ENCODE measurements at regions not wholly inside any gene's neighbourhood (a gene's known extent, or its start where the extent isn't known, plus 50 kb on each side); places are given as distances from the start of the nearest gene placed in this dataset.
"Not testable (repeated sequence)": the region's sequence is repeated elsewhere in the genome, so short reads cannot be mapped to it uniquely, and the experiment has no call there.

DNA sequence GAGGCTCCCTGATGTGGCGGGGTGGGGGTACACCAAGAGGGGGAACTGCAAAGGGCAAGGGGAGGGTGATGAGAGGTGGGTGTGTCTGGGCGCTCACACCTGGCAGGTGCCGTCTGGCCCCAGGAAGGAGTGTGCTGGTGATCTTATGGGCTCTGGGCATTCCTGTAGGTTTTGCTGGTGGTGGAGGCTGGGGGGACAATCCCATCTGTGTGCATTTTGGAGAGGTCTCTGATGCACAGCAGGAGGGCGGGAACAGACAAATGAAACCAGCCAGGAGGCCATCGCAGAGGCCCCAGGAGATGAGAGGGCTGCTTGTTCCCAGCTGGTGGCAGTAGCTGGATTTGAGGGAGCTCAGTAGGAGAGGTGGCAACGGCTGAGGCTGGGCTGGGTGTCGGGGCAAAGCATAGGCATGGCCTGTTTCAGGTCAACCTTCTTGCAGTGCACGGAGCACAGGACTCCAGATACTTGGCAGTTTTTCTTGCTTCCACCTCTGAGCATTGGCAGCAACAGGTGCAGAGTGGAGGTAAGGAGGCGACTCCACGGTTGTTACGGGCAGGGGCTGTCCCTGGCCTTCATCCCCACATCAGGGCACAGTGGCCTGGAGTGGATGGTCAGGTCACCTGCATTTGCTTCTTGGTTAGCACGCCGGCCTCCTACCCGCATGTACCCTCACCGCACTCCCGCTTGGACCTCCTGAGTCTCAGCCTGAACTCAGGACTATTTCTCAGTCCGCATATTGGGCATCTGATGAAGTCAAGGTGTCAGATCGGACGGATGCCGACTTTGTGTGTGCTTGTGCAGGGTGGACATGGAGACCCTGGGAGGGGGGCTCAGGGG lies 194.2 kb upstream of the HDAC4 start:
- no peak for DNase-seq

DNA sequence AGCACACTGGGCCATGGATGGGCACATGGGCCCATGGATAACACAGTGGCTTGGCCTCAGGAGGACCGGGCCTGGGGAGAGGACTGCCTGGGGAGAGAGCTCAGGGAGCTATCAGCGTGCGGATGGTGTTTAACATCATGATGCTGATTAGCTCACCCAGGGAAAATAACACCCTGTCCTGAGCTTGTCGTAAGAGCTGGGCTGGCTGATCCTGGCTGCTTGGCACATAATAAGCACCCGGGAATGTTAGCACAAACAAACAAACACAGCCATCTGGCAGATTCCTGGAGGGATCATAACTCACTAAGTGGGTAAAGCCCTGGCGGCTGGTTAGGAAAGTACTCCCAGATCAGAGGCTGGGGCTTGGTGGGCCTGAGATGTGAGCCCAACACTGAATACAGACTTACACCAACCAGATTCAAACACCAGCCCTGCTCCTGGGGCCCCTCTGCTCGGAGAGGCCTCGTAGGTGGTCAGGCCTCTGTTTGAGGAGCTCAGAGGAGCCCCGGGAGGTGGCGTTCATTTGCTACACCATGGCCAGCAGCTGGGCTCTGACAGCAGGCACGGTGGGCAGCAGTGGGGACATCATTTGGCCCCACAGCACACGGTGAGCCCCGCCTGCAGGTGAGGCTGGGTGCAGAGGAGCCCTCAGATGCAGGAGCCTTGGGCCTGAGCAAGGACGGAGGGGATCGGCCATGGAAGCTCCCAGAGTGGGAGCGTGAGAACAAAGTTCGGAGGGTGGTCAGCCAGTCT lies 193.4 kb upstream of the HDAC4 start:
- DNase-seq: no peak

DNA sequence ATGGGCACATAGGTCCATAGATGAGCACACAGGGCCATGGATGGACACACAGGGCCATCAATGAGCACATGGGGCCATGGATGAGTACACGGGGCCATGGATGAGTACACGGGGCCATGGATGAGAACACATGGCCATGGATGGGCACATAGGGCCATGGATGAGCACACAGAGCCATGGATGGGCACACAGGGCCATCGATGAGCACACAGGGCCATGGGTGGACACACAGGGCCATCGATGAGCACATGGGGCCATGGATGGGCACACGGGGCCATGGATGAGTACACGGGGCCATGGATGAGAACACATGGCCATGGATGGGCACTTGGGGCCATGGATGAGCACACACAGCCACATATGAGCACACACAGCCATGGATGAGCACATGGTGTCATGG lies 192.6 kb upstream of the HDAC4 start:
- no peak for DNase-seq

DNA sequence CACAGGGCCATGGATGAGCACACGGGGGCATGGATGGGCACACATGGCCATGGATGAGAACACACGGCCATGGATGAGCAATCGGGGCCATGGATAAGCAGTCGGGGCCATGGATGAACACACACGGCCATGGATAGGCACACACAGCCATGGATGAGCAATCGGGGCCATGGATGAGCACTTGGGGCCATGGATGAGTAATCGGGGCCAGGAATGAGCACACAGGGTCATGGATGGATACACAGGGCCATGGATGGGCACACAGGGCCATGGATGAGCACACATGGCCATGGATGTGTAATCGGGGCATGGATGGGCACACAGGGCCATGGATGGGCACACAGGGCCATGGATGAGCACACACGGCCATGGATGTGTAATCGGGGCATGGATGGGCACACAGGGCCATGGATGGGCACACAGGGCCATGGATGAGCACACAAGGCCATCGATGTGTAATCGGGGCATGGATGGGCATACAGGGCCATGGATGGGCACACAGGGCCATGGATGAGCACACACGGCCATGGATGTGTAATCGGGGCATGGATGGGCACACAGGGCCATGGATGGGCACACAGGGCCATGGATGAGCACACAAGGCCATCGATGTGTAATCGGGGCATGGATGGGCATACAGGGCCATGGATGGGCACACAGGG lies 191.9 kb upstream of the HDAC4 start:
- not testable (repeated sequence) for DNase-seq

DNA sequence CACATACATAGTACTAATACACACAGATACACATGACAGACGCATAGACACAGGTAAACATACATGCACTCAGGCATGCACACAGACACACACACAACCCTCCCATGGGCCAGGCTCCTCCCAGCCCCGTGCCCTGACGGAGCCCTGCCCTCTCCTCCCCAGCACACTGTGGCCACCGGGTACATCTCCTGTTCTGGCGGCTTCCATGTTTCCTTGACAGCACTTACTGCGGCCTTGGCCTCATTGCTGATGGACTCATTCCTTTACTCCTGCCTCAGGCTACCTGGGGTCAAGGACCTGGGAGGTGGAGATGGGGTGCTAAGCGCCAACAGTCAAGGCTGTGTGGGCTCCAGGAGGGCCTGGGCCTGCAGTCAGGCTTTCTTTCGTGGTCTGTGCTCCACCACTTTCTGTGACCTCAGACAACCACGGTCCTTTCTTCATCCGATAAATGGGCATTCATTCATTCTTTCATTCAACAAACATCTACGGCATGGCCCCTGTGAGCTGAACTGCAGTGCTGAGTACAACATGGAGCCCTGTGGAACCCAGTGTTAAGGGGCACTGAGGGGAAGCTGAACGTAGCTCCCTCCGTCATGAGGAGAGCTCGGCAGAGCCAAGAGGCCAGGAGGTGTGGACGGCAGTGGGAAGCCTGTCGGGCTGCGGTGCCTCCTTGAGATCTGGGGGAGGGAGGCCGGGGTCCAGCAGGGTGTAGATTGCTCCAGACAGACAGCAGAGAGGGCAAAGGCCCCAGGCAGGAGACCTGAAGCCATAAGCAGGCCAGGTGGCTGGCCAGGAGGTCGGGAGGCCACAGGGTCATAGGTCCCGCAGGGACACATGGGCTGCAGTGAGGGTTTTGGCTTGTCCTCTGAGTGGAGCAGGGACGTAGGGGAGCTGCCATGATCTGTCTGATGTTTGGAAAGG lies 190.4 kb upstream of the HDAC4 start:
- no peak for DNase-seq

DNA sequence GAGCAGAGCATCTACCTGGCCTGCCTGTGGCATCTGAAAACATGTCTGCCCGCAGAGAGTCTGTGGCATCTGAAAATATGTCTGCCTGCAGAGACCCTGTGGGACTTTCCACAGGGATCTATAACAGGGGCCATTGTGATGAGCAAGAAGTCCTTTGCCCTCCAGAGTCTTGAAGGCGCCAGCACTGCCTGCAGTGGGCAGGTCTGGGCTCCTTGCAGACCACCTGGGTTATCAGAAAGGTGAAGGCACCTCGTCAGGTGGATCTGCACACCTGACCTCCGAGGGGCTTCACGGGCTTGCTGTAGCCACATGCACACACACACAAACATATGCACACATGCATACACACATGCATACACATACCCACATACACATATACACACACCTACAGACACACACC lies 189.5 kb upstream of the HDAC4 start:
- DNase-seq: no peak

DNA sequence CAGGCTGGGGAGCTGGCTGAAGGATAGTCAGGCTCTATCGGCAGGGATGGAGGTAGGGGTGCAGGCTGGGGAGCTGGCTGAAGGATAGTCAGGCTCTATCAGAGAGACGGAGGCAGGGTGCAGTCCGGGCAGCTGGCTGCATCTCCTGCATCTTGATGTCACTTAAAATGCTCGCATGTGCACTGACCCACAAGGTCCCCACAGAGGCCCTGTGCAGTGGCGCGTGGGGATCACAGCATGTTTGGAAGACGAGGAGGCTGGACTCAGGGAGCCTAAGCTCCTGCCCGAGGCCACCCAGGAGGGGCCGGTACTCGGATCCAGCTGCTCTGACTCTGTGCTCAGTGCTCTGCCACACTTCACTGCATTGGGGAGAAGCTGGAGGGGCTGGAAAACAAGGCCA lies 189.0 kb upstream of the HDAC4 start:
- no peak for DNase-seq

DNA sequence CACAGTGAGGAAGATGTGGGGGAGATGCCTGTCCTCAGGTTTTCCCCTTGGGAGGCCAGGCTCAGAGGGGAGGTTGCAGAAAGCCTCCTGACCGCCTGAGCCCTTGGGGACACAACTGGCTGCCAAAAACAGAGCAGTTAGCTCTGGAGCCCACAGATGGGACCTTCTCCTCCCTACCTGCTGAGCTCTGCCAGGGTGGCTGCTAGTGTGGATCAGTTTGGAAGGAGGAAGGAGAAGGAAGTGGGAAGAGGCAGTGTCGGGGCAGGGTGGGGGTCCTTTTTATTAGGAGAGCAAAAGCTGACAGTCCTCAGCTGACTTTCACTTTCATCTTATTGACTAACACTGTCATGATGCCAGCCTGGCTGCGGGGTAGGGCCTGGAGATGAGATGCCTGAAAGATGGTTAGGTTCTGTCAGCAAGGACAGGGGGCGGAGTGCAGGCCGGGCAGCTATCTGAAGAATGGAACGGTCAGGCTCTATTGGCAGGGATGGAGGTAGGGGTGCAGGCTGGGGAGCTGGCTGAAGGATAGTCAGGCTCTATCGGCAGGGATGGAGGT lies 188.5 kb upstream of the HDAC4 start:
- no peak for DNase-seq

DNA sequence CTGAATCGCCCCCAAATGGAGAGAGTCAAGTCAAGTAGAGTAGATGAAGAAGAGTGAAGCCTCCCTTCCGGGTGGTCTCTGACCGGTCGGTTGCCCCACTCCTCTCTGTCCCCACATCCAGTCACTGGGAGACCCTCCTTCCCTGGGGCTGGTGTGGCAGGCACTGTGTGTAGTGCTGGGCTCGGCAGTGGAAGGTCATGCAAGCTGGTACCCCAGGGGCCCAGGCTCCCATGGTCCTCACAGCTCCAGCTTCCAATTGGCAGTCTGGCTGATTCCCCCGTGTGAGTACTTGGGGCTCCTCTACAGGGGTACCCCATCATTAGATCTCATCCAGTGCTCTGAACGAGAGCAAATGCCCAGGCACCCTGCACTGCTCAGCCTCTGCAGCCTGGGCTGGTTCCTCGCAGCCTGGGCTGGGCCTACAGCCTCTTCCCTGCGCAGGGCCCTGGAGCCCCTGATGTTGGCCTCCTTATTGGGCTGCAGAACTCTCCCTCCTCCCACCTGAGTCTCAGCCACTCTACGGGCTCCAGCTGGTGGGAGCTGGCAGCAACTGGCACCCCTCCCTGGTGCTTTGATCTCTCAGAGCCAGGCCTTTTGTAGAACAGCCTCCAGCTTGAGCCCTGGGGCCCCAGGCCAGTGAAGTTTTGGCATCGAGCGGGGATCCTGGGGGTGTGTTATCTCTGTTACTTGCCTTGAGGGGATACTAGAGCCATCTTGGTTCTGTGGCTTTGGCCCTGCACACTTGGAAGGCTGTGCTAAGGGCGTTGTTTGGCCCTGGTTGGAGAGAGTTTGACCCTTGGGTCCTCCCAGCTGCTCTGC lies 187.8 kb upstream of the HDAC4 start:
- no peak for DNase-seq

DNA sequence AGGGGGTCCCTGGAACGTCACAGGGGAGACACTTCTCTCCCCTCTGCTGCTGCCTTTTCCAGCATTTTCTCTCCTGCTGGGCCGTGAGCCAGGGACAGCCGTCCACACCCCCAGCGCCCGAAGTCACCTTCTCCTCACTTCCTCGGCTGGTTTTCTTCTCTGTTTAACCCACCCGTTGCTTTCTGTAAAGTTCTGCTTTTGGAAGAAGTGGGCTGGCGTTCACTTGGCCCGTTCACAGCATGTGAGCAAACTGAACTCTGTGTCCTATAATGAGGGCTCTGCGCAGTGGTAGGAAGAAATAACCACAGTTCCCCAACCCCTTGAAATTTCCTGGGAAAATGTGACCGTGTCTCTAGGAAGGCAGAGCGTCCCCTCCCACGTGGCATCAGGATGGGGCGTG lies 187.0 kb upstream of the HDAC4 start:
- no peak for DNase-seq

DNA sequence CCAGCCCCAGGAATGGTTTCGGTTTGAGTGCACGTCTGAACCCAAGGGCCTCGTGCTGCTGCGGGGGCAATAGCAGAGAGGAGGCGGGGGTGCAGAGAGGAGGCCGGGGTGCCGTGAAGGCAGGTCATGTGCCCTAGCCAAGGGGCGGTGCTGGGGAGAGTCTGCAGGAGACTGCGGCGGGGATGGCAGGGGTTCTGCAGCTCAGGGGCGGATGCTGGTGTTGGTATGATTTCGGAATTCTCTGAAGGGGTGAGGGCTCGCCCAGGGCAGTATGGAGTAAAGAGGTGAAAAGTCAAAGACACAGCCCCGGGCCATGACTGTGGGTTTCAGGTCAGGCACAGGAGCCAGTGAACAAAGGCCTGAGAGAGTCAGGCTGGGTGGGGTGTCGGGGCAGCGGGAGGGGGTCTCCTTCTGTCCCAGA lies 186.5 kb upstream of the HDAC4 start:
- no peak for DNase-seq

DNA sequence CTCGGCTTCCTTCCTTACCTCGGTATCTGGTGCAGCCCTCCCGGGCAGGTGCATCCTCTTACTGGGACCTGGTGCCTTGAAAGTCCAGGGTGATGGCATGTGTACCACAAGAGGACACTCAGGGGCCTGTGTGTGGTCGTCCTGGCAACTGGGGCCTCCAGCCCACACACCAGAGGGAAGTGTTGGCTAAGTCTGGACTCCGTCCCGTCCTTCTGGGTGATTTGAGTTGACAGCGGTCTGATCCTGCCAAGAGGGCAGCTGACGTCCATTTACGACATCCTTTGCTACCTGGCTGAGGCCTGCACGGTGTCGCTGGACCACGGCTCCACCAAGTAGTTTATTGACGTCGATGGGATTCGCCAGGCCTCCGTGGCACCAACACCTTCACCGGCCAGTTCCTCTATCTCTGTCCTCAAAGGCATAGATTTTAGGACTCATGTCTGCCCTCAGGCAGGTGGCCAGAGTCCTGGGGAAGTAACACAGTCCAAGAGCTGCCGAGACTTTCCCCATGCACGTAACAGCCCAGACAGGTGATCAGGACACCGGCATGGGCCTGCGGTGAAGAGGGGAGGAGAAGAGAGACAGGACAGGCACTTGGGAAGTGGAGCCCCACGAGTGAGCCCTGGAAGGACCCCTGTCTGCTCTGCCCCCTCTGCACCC lies 186.0 kb upstream of the HDAC4 start:
- no peak for DNase-seq

DNA sequence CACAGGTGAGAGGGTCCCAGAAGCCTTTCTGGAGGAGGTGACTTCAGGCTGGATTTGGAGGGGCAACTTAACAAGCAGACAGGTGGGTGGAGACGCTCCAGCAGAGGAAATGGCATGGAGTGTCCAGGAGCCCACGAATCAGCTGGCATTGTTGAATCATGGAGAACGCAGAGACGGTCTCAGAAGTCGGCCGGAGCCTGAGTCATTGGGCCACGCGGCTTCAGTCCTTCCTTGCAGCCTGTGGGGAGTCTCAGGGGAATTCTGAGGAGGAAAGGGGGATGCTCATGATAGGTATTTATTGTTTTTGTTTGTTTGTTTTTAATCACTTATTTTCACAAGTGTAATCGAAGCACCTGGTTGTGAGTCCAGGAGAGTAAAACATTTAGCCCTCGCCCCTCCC lies 184.6 kb upstream of the HDAC4 start:
- no peak for DNase-seq

DNA sequence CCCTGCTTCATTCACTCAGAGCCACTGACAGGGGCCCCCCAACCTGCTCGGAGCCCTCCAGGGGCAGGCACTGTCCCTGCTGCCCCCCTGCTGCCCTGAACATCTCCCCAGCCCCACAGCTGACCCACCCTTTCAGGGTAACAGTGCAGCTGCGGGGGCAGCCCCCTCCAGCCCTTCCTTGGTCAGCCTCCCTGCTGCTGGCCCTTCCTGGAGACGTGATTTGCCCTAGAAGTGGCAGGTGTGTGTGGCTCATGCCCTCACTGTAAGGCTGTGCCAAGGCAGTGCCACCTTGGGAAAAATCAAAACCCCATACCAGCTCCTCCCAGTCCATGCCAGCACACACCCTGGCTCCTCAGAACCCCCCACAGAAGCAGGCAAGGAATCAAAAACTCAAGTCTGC lies 184.2 kb upstream of the HDAC4 start:
- DNase-seq: no peak

DNA sequence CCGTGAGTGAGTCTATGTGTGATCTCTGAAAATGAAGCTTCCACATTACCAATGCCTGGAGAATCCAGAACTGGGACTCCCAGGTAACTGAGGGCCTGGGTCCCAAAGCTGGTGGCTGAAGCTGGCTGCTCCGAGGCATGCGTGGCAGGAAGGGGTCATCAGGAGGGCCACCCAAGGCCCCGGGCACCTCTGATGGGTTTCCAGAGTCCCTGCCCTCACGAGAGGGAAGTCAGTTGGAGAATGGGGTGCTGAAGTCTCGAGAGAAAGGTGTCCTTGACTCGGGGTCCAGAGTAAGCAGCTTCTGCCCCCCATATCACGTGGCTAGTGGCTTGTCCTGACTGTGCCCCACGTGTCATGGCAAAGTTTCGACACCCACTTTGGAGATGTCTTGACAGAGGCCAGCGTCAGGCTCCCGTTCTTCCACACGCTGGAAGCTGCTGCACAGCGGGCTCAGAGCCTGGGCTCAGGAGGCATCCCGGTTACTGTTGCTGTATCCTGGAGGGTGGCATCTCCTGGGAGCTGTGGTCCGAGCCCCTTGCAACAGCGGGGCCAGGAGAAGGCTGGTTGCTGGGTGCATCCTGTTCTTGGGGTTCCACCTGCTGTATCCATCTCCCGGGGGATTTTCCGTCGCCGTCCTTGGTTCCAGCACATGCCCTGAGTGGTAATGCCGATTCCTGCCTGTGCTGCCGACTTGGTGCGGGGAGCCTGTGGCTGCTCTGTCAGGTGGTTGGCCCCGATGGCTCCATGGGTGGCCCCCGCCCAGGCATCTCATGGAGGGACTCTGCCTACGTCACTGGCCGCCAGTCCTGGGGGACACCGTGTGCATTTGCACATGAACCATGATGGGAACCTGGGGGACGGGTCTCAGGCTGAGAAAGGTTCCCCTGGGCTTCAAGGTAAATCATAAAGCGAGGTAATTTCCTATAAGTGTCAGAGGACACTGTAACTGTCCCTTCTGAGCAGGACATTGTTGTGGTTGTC lies 183.3 kb upstream of the HDAC4 start:
- no peak for DNase-seq

DNA sequence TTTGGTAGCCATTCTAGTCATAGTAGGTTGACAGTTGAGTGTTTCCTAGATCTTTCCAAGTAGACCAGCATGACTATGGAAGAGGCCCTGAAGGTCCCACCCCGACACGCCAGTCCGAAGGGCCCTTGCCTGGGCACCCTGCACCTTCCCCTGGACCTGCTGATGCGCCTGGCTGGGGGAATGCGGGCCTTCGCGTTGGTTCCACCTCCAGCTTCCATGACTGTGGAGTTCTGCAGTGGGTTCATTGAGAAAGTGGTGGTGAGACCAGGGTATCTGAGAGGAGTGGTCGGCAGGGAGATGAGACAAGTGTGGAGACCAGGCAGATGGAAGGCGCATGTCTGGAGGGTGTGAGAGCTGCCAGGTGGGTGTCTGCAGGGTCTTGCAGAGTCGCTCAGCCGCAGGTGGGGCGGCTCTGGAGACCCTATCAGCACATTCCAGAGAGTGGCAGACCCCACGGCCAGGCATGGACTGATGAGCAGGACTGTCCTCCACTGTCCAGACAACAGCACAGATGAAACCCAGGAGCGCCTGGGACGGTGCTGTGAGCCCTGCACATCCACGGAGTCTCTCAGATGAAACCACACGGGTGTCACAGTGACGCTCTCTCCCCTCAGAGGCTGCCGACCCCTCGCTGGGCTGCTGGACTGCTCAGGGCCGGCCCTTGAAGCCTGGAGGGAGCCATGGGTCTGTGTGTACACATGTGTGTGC lies 182.5 kb upstream of the HDAC4 start:
- DNase-seq: no peak

DNA sequence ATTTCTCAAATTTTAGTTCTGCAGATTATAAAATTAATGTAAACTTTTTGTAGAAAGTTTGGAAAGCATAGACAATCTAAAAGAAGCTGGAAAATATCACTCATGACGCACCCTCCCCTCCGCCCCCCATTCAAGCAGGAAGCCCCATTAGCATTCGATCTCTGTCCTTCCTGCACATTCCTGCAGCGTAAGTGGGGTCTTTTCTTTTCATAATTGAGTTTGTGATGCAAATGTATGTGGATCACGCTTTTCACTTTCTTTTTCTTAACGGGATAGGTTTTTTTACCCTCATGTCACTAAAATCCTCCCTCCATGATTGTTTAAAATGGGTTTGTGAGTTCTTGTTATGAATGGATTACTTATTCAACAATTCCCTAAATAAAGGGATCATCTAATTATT lies 181.7 kb upstream of the HDAC4 start:
- DNase-seq: no peak

DNA sequence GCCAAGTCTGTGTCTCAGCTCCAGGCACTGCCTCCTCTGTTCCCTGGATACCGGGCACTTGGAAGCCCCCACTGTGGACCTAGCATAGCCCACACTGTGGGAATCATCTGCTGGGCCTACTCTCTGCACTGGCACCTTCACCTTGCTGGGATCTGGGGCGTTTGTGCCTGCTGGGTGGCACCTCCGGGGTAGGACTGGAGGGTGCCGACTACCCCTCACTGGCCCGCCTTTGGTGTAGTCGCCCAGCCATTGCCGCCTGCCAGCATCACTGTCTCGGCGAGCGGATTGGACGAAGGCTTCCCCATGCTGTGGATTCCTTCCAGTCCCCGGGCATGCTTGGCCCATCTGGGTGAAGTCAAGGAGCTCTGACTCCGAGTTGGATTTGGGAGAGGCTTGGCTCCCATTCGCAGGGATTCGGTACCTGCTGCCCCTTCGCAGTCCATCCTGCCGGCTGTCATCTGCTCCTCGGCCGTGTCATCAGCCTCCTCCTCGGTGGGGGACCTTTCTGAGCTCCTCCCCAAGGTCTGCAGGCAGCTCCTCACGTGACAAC lies 180.6 kb upstream of the HDAC4 start:
- DNase-seq: no peak

DNA sequence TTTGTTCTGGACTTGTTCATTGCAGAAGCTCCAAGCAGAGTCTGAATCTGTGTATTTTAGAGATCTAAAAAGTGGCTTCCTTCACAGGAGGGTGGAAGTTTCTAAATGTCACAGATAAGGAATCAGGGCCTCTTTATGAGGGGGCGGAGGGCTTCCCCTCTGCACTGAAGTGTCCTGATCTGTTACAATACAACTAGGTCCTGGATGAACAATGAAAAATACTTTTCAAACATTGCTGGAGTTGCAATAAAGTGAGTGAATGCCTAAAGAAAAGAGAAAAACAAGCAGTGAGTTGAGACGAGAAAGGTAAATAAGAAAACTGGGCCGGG lies 179.3 kb upstream of the HDAC4 start:
- DNase-seq: no peak

Data from Kasumi-1 (cell line).